ENCODE measurements at regions not wholly inside any gene's neighbourhood (a gene's known extent, or its start where the extent isn't known, plus 50 kb on each side); places are given as distances from the start of the nearest gene placed in this dataset.

- H3F3A ChIP-seq (ENCODE audit: low read depth), result no peaks in the 10 kb centered on the region
Observed at GRCh38 chr6:139800837-139801236, 426.4 kb upstream of the CITED2 start.

GRCh38 chr6:139790527-139790926 lies 416.1 kb upstream of the CITED2 start:
- H3K9ac ChIP-seq, result no peak overlapping the region
- no peaks in the 10 kb centered on the region for H3K36me3 ChIP-seq
- H3F3A ChIP-seq (ENCODE audit: low read depth), result no peaks in the 10 kb centered on the region
- no peaks in the 10 kb centered on the region for H3K27me3 ChIP-seq
- H3K27ac ChIP-seq, result no peak overlapping the region
- no peaks in the 10 kb centered on the region for H4K20me1 ChIP-seq (ENCODE audit: low read depth)
- DNase-seq (ENCODE audit: low spot score), result no peak
- H3K4me3 Mint-ChIP-seq, result no peak overlapping the region
- no peak overlapping the region for H3K27ac Mint-ChIP-seq
- H3K9me3 Mint-ChIP-seq, result peaks cover 38% of the 10 kb centered on the region
- H2AFZ ChIP-seq (replicated peaks), result no peak overlapping the region
- H3K4me1 ChIP-seq, result no peaks in the 10 kb centered on the region
- no peak overlapping the region for H3K4me2 ChIP-seq
- peaks cover 13% of the 10 kb centered on the region for H3K36me3 Mint-ChIP-seq
- H3K4me1 Mint-ChIP-seq, result no peaks in the 10 kb centered on the region
- no peak for TF ChIP-seq EZH2phosphoT487 (IDR thresholded peaks at IDR 0.05)
- peaks cover 2% of the 10 kb centered on the region for H3K27me3 Mint-ChIP-seq (ENCODE audit: insufficient read depth, low read depth)
- no peaks in the 10 kb centered on the region for H3K79me2 ChIP-seq (ENCODE audit: low read depth)
- no peaks in the 10 kb centered on the region for H3K9me3 ChIP-seq (ENCODE audit: low read depth)
- no peak overlapping the region for H3K4me3 ChIP-seq

More at GRCh38 chr6:139800837-139801236, 426.4 kb upstream of the CITED2 start:
- no peak for DNase-seq (ENCODE audit: low spot score)
- Mint-ChIP-seq H3K36me3 (peaks cover 2% of the 10 kb centered on the region), H3K4me1 (no peaks in the 10 kb centered on the region), H3K27me3 (ENCODE audit: insufficient read depth, low read depth) (no peaks in the 10 kb centered on the region), H3K4me3 (no peak overlapping the region), H3K9me3 (peaks cover 5% of the 10 kb centered on the region), H3K27ac (no peak overlapping the region)
- Histone ChIP-seq H2AFZ (replicated peaks) (no peak overlapping the region), H3K9me3 (ENCODE audit: low read depth) (no peaks in the 10 kb centered on the region), H3K9ac (no peak overlapping the region), H3K4me2 (no peak overlapping the region), H3K27me3 (no peaks in the 10 kb centered on the region), H4K20me1 (ENCODE audit: low read depth) (no peaks in the 10 kb centered on the region), H3K36me3 (no peaks in the 10 kb centered on the region), H3K4me3 (no peak overlapping the region), H3K27ac (no peak overlapping the region), H3K4me1 (no peaks in the 10 kb centered on the region), H3K79me2 (ENCODE audit: low read depth) (no peaks in the 10 kb centered on the region)
- TF ChIP-seq EZH2phosphoT487 (IDR thresholded peaks at IDR 0.05) (no peak), CTCF (IDR thresholded peaks at IDR 0.05) (no peak), EZH2 (IDR thresholded peaks at IDR 0.05) (no peak)

- Histone ChIP-seq H3F3A (ENCODE audit: low read depth) (peaks cover 2% of the 10 kb centered on the region), H3K27ac (no peak overlapping the region), H3K36me3 (peaks cover 4% of the 10 kb centered on the region), H3K9me3 (ENCODE audit: low read depth) (no peaks in the 10 kb centered on the region), H3K79me2 (ENCODE audit: low read depth) (no peaks in the 10 kb centered on the region), H3K4me1 (peaks cover 3% of the 10 kb centered on the region), H3K9ac (no peak overlapping the region), H3K4me2 (no peak overlapping the region), H3K27me3 (no peaks in the 10 kb centered on the region), H2AFZ (replicated peaks) (no peak overlapping the region), H3K4me3 (no peak overlapping the region), H4K20me1 (ENCODE audit: low read depth) (no peaks in the 10 kb centered on the region)
- H3K36me3 Mint-ChIP-seq, result peaks cover 18% of the 10 kb centered on the region
- H3K27ac Mint-ChIP-seq, result no peak overlapping the region
- H3K27me3 Mint-ChIP-seq (ENCODE audit: insufficient read depth, low read depth), result peaks cover 9% of the 10 kb centered on the region
- no peak for TF ChIP-seq EZH2phosphoT487 (IDR thresholded peaks at IDR 0.05)
- no peak for TF ChIP-seq CTCF (IDR thresholded peaks at IDR 0.05)
- no peak for TF ChIP-seq EZH2 (IDR thresholded peaks at IDR 0.05)
- H3K9me3 Mint-ChIP-seq, result peaks cover 52% of the 10 kb centered on the region
- H3K4me1 Mint-ChIP-seq, result peaks cover 3% of the 10 kb centered on the region
- H3K4me3 Mint-ChIP-seq, result no peak overlapping the region
- DNase-seq (ENCODE audit: low spot score), result no peak
Observed at GRCh38 chr6:139784222-139784769, 409.8 kb upstream of the CITED2 start.

DNA sequence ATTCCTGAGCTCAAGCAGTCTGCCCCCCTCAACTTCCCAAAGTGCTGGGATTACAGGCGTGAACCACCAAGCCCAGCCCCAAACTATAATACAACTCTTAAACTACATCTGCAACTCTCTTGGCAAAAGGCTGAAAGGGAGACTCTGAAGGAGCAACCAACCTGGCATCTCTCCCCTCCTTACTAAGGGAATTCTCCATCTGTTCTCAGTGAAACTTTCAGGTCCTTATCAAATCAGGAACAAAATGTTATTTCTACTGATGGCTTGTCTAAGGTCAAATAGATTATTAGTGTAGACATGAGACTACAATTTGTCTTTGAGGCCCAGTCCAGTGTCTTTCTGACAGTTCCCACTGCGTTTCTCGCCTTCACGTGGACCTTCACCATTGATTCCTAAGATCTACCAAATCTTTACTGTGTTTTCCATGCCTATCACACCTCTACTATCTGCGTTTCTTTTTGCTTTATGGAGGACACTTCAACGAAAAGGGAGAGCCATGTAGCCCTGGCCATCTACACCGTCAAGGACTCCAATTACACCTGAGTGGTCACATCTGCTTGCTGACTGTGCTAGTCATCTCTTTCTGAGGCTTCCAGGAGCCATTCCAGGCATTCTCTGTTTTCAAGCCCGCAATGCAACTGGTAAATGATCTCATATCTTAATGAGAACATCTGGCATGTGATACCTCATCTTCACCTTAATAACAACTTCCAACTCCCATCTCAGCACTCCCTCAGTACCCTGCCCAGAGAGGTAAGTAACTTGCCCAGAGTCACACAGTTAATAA lies 405.7 kb upstream of the CITED2 start:
- H3F3A ChIP-seq (ENCODE audit: low read depth), result peaks cover 40% of the 10 kb centered on the region
- H3K4me2 ChIP-seq, result no peak overlapping the region
- peaks cover 8% of the 10 kb centered on the region for H3K27me3 Mint-ChIP-seq (ENCODE audit: insufficient read depth, low read depth)
- H3K27ac Mint-ChIP-seq, result no peak overlapping the region
- no peak overlapping the region for H2AFZ ChIP-seq (replicated peaks)
- no peaks in the 10 kb centered on the region for H3K9me3 ChIP-seq (ENCODE audit: low read depth)
- no peak overlapping the region for H3K9ac ChIP-seq
- H3K4me1 ChIP-seq, result peaks cover 44% of the 10 kb centered on the region
- no peak for TF ChIP-seq CTCF (IDR thresholded peaks at IDR 0.05)
- TF ChIP-seq EZH2 (IDR thresholded peaks at IDR 0.05), result no peak
- no peak for TF ChIP-seq EZH2phosphoT487 (IDR thresholded peaks at IDR 0.05)
- H3K36me3 ChIP-seq, result peaks cover 4% of the 10 kb centered on the region
- no peak overlapping the region for H3K4me3 ChIP-seq
- no peaks in the 10 kb centered on the region for H4K20me1 ChIP-seq (ENCODE audit: low read depth)
- no peak overlapping the region for H3K4me3 Mint-ChIP-seq
- peaks cover 2% of the 10 kb centered on the region for H3K36me3 Mint-ChIP-seq
- H3K27ac ChIP-seq, result no peak overlapping the region
- peaks cover 44% of the 10 kb centered on the region for H3K4me1 Mint-ChIP-seq
- no peaks in the 10 kb centered on the region for H3K79me2 ChIP-seq (ENCODE audit: low read depth)
- H3K9me3 Mint-ChIP-seq, result peaks cover 21% of the 10 kb centered on the region
- no peak for DNase-seq (ENCODE audit: low spot score)
- no peaks in the 10 kb centered on the region for H3K27me3 ChIP-seq
